H1 (cell line): ENCODE measurements at regions not wholly inside any gene's neighbourhood (a gene's known extent, or its start where the extent isn't known, plus 50 kb on each side); places are given as distances from the start of the nearest gene placed in this dataset.

Source experiments
- SRF ChIP-seq: IDR thresholded peaks from 2 replicates; pipeline ENCODE4 v1.6.1; 2011; ENCODE audit warnings: mild to moderate bottlenecking, low read depth, low read length, moderate library complexity

DNA sequence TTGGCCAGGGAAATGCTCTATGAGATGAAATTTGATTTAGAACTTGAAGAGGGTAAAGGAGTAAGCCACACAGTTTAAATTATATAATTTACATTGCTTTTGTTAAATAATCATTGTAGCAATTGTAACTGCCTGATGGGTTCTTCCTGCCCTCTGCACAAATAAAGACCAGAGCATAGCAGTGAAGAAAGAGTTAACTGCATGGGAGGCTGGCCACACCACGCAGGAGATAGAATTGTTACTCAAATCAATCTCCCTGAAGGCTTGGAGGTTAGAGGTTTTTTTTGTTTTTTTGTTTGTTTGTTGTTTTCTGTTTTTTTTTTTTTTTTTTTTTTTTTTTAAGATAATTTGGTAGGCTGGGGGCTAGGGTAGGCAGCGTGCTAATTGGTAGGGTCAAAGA is 467.0 kb upstream of the GOT2 start (continued):
- no peak for TF ChIP-seq SRF
